SU-DHL-6 (cell line): ENCODE measurements at regions not wholly inside any gene's neighbourhood (a gene's known extent, or its start where the extent isn't known, plus 50 kb on each side); places are given as distances from the start of the nearest gene placed in this dataset.

Experiments used
- CTCF ChIP-seq: fragments of 200-600 bp; sonication (generic); IDR thresholded peaks from one replicate; pipeline ENCODE4 v1.5.1; 2017; ENCODE audit warnings: antibody characterized with exemption, mild to moderate bottlenecking, low read length, moderate library complexity; ENCODE audit not compliant: insufficient read depth, poor library complexity, severe bottlenecking
- EZH2phosphoT487 ChIP-seq: fragments of 200-600 bp; sonication (generic), shearing (Covaris generic); conservative IDR thresholded peaks from 2 replicates; pipeline ENCODE4 v1.6.1; 2018; ENCODE audit warnings: mild to moderate bottlenecking, antibody characterized with exemption, low read length, moderate library complexity, mixed read lengths

DNA sequence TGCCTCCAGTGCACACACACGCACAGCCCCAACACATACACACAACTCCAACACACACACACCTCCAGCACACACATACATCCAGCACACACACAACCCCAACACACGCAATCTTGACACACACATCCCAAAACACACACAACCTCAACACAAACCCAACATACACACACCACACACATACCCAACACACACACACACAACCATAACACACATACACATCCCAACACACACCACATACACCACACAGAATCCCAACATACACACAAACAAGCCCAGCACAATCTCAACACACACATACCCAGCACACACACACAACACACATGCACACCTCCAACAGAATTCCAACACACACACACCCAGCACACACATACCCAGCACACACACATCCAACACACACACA lies 301.1 kb downstream of the ABCC12 start:
- no peak for TF ChIP-seq CTCF
- no peak for TF ChIP-seq EZH2phosphoT487
